ENCODE measurements at regions not wholly inside any gene's neighbourhood (a gene's known extent, or its start where the extent isn't known, plus 50 kb on each side); places are given as distances from the start of the nearest gene placed in this dataset.

- SMC1A ChIA-PET (ENCODE audit: uncharacterized antibody, unreplicated experiment), result no interaction called here
- DNase-seq (ENCODE audit: low read depth, low spot score) (no peak), FAIRE-seq (no peak), ATAC-seq (no peak)
- BruUV-seq (replicated peaks), result no TSS peak
- Histone ChIP-seq H3K79me2 (ENCODE audit: control insufficient read depth, insufficient read depth, low read length) (no peaks in the 10 kb centered on the region), H3K4me1 (ENCODE audit: control insufficient read depth, insufficient read depth, low read length) (no peaks in the 10 kb centered on the region), H3K4me2 (ENCODE audit: control insufficient read depth, insufficient read depth) (no peak overlapping the region), H2AFZ (ENCODE audit: control insufficient read depth, low read depth, low read length) (no peak overlapping the region), H3K9ac (ENCODE audit: control insufficient read depth, insufficient read depth, low read length) (no peak overlapping the region), H4K20me1 (ENCODE audit: control insufficient read depth, insufficient read depth) (no peaks in the 10 kb centered on the region; the same call in 1 of the 2 replicates), H3K9me3 (replicated peaks; ENCODE audit: control insufficient read depth, insufficient read depth, low read length) (no peaks in the 10 kb centered on the region), H3K4me3 (no peak overlapping the region), H3K36me3 (ENCODE audit: control insufficient read depth in 2 of 2, insufficient read depth in 2 of 2, low read length in 1 of 2) (no peaks in the 10 kb centered on the region), H3K27me3 (replicated peaks in 1 of 2; ENCODE audit: control insufficient read depth in 2 of 2, insufficient read depth in 2 of 2, low read length in 1 of 2) (no peaks in the 10 kb centered on the region), H3K27ac (ENCODE audit: control insufficient read depth, insufficient read depth) (no peak overlapping the region)
- 18% methylated on average over 11 of the region's 11 CpGs for WGBS (ENCODE audit: insufficient coverage, insufficient replicate concordance, low lambda C conversion rate, missing lambda C conversion rate)
- POLR2A ChIA-PET, result no interaction called here
- in situ Hi-C loops (cut with MboI) (no loop called here), intact Hi-C loops (cut with micrococcal nuclease; ENCODE audit: unreplicated experiment) (no loop called here)
- RAD21 ChIA-PET (ENCODE audit: unreplicated experiment), result no interaction called here
- CTCF ChIA-PET, result no interaction called here
- TF ChIP-seq LARP7 (IDR thresholded peaks at IDR 0.05), result no peak
Observed at GRCh38 chr2:2791031-2791430, 460.0 kb upstream of the MYT1L start.

GRCh38 chr2:2788076-2788475 lies 457.0 kb upstream of the MYT1L start:
- DNase-seq (ENCODE audit: low read depth, low spot score), result no peak
- ChIA-PET POLR2A (no interaction called here), SMC1A (ENCODE audit: uncharacterized antibody, unreplicated experiment) (no interaction called here), RAD21 (ENCODE audit: unreplicated experiment) (no interaction called here), CTCF (interaction anchor here (0.6 kb wide), 1 partner anchor 48 kb away, joined by 4 read pairs; no protein-coding TSS in a partner anchor)
- no peak overlapping the region for H3K4me3 ChIP-seq
- no peak overlapping the region for H3K27ac ChIP-seq (ENCODE audit: control insufficient read depth, insufficient read depth)
- in situ Hi-C loops (cut with MboI) (no loop called here), intact Hi-C loops (cut with micrococcal nuclease; ENCODE audit: unreplicated experiment) (no loop called here)
- no peaks in the 10 kb centered on the region for H4K20me1 ChIP-seq (ENCODE audit: control insufficient read depth, insufficient read depth)
- no peaks in the 10 kb centered on the region for H3K4me1 ChIP-seq (ENCODE audit: control insufficient read depth, insufficient read depth, low read length)
- H3K9me3 ChIP-seq (replicated peaks; ENCODE audit: control insufficient read depth, insufficient read depth, low read length), result no peaks in the 10 kb centered on the region
- no peaks in the 10 kb centered on the region for H3K36me3 ChIP-seq (ENCODE audit: control insufficient read depth in 2 of 2, insufficient read depth in 2 of 2, low read length in 1 of 2)
- no TSS peak for BruUV-seq (replicated peaks)
- FAIRE-seq, result no peak
- 0% methylated on average over 3 of the region's 3 CpGs for WGBS (ENCODE audit: insufficient coverage, insufficient replicate concordance, low lambda C conversion rate, missing lambda C conversion rate)
- H3K9ac ChIP-seq (ENCODE audit: control insufficient read depth, insufficient read depth, low read length), result no peak overlapping the region
- no peak overlapping the region for H2AFZ ChIP-seq (ENCODE audit: control insufficient read depth, low read depth, low read length)
- ATAC-seq, result no peak
- H3K79me2 ChIP-seq (ENCODE audit: control insufficient read depth, insufficient read depth, low read length), result no peaks in the 10 kb centered on the region
- no peaks in the 10 kb centered on the region for H3K27me3 ChIP-seq (replicated peaks in 1 of 2; ENCODE audit: control insufficient read depth in 2 of 2, insufficient read depth in 2 of 2, low read length in 1 of 2)
- H3K4me2 ChIP-seq (ENCODE audit: control insufficient read depth, insufficient read depth), result no peak overlapping the region
- no peak for TF ChIP-seq IRF5 (IDR thresholded peaks at IDR 0.05; ENCODE audit: borderline replicate concordance)
- no peak for TF ChIP-seq NFXL1 (IDR thresholded peaks at IDR 0.05; ENCODE audit: borderline replicate concordance)
- TF ChIP-seq BMI1 (IDR thresholded peaks at IDR 0.05; ENCODE audit: borderline replicate concordance), result no peak
- TF ChIP-seq REST (IDR thresholded peaks at IDR 0.05; ENCODE audit: low read depth, low read length), result no peak
- TF ChIP-seq SMARCA5 (IDR thresholded peaks at IDR 0.05), result no peak
- TF ChIP-seq JUND (IDR thresholded peaks at IDR 0.05; ENCODE audit: low read depth, low read length), result no peak
- TF ChIP-seq HDAC2 (IDR thresholded peaks at IDR 0.05), result no peak
- TF ChIP-seq WRNIP1 (IDR thresholded peaks at IDR 0.05; ENCODE audit: borderline replicate concordance, low read depth, low read length), result no peak
- no peak for TF ChIP-seq ZNF687 (IDR thresholded peaks at IDR 0.05)

Measured in GM12878 (cell line).